Naive thymus-derived CD8-positive, alpha-beta T cell (primary cell): ENCODE measurements at regions not wholly inside any gene's neighbourhood (a gene's known extent, or its start where the extent isn't known, plus 50 kb on each side); places are given as distances from the start of the nearest gene placed in this dataset.

Source experiments
- ATAC-seq, 2 donors: fragments of 150-1000 bp; cut with Tn5 transposase in 1 of 2; sonication (Bioruptor Pico), chemical (Tn5 transposase) in 1 of 2; 1 replicate in 1 of 2; 2 replicates in 1 of 2; pipeline ENCODE4 v1.10.0; 2021; ENCODE audit warnings: mild to moderate bottlenecking in 2 of 2, moderate library complexity in 2 of 2
- POLR2A ChIA-PET: fragments of 350-600 bp; sonication (Branson Sonifier 250); formaldehyde crosslinking; loops from one replicate; lab custom pipeline; 2021; ENCODE audit warnings: antibody characterized with exemption; lab: Charles Lee
- DNase-seq, 10 donors: peaks; one replicate each; pipeline versions ENCODE4 v3.0.0 to v3.0.0-alpha.2; 2020 to 2022
- H3K27ac Mint-ChIP-seq, 10 donors: one replicate each; pipeline ENCODE4 v1.8.0; 2020 to 2022; ENCODE audit warnings: mild to moderate bottlenecking in 10 of 10, mixed read lengths in 10 of 10, moderate library complexity in 4 of 10, inconsistent platforms in 1 of 10
- H3K27me3 Mint-ChIP-seq, 5 donors: one replicate each; pipeline ENCODE4 v1.8.0; 2021 to 2022; ENCODE audit warnings: mixed read lengths in 5 of 5
- H3K36me3 Mint-ChIP-seq, 3 donors: one replicate each; pipeline ENCODE4 v1.8.0; 2020 to 2022; ENCODE audit warnings: mixed read lengths in 3 of 3, mild to moderate bottlenecking in 2 of 3, inconsistent platforms in 1 of 3
- H3K4me1 Mint-ChIP-seq, 4 donors: one replicate each; pipeline ENCODE4 v1.8.0; 2021 to 2022; ENCODE audit warnings: mixed read lengths in 4 of 4
- H3K4me3 Mint-ChIP-seq, 10 donors: one replicate each; pipeline ENCODE4 v1.8.0; 2020 to 2022; ENCODE audit warnings: mild to moderate bottlenecking in 10 of 10, mixed read lengths in 10 of 10, moderate library complexity in 6 of 10, inconsistent platforms in 1 of 10
- H3K9me3 Mint-ChIP-seq, 9 donors: one replicate each; pipeline ENCODE4 v1.8.0; 2020 to 2022; ENCODE audit warnings: mixed read lengths in 9 of 9, mild to moderate bottlenecking in 3 of 9, inconsistent platforms in 1 of 9, moderate library complexity in 1 of 9

DNA sequence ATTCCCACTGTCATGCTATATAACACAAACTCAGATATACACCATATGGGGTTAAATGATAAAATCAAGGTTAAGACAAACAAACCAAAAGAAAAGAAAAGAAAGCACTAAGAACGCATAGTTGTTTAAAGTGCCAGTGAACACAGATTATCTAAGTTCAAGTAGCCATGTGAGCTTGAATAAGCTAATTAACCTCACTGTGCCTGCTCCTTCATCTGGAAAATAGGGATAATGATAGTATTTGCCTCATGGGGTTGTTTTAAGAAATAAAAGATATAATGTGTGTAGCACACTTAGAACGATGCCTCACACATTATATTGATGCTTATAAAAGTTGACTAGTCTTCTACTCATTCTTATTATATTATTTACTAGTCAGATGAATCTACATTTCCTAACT lies 72.6 kb upstream of the IL12A start:
- peaks cover 0 to 3% (median 0%) of the 10 kb centered on the region in 9 donors for H3K9me3 Mint-ChIP-seq
- POLR2A ChIA-PET: no interaction called here

DNA sequence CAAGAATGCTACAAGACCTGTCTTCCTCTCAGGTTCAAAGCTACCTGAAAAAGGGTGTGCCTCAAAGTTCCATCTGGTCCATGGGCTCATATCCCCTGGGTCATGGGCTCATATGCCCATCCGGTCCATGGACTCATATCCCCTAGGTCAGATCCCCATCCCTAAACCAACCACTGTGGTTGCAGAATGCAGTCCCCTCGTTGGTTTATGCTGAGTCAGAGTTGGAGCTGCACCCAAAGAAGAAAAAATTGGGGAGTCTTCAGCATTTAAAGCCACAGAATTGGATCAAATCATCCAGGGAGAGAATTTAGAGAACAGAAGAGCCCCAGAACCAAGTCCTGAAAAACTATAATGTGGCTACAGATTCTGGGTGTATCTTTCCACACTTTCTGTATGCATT lies 71.5 kb upstream of the IL12A start:
- peaks cover 0 to 4% (median 0%) of the 10 kb centered on the region in 5 donors for H3K27me3 Mint-ChIP-seq
- no peaks in the 10 kb centered on the region for H3K36me3 Mint-ChIP-seq
- H3K4me1 Mint-ChIP-seq: peaks cover 0 to 8% (median 0%) of the 10 kb centered on the region in 4 donors
- no peak overlapping the region for H3K27ac Mint-ChIP-seq
- no peak for ATAC-seq
- POLR2A ChIA-PET: no interaction called here
- DNase-seq: no peak
- no peak overlapping the region for H3K4me3 Mint-ChIP-seq
- H3K9me3 Mint-ChIP-seq: peaks cover 0 to 3% (median 0%) of the 10 kb centered on the region in 9 donors

More for the DNA sequence above, 72.6 kb upstream of the IL12A start:
- Mint-ChIP-seq H3K4me3 (no peak overlapping the region), H3K4me1 (peaks cover 0 to 14% (median 8%) of the 10 kb centered on the region in 4 donors), H3K27me3 (peaks cover 0 to 8% (median 0%) of the 10 kb centered on the region in 5 donors), H3K36me3 (no peaks in the 10 kb centered on the region), H3K27ac (no peak overlapping the region)
- DNase-seq (no peak), ATAC-seq (no peak)

DNA sequence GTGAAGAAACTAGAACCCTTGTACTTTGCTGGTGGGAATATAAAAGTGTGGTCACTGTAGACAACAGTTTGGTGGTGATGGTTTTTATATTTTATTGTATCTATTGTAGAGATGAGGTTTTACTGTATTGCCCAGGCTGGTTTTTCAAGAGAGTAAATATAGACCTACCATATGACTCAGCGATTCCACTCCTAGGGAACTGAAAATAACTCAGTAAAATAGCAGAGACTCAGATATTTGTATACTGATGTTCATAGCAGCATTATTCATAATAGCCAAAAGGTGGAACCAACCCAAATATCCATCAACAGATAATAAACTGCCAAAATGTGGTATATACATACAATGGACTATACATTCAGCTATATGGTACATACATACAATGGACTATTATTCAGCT lies 68.8 kb upstream of the IL12A start:
- peaks cover 0 to 4% (median 0%) of the 10 kb centered on the region in 5 donors for H3K27me3 Mint-ChIP-seq
- H3K9me3 Mint-ChIP-seq: peaks cover 0 to 3% (median 0%) of the 10 kb centered on the region in 9 donors
- no peak overlapping the region for H3K4me3 Mint-ChIP-seq
- DNase-seq (no peak), ATAC-seq (no peak)
- peaks cover 0 to 24% (median 0%) of the 10 kb centered on the region in 4 donors for H3K4me1 Mint-ChIP-seq
- POLR2A ChIA-PET: no interaction called here
- H3K36me3 Mint-ChIP-seq: no peaks in the 10 kb centered on the region
- no peak overlapping the region for H3K27ac Mint-ChIP-seq

DNA sequence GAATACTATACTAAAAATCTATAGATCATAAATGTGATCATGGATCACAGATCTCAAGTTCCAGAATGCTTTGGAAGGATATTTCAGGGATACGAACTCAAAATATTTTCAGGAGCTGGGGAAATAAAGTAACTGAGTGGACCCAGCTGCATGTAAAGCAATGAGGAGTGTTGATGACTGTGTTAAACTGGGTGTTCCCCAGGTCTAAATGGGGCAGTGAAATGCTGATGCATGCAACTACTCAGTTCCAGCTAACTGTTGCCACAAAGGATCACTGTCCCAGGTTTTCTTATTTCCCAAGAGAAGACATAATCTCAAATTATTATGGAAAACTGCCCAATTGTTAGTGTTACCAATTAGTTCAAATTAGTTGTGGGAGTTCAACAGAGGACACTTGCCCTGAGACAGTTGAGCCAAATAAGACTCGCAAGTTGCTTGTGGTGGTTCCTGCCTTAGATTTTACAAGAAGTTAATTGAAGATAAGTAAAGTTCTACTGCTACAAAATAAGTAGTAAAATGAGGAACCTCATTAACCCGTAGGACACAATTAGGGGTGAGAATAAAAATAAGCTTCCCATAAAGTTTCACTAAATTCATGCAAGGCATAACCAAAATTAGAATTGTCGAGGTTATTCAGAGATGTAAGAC lies 66.3 kb upstream of the IL12A start:
- DNase-seq: no peak
- ATAC-seq: no peak
- peaks cover 0 to 3% (median 0%) of the 10 kb centered on the region in 9 donors for H3K9me3 Mint-ChIP-seq
- POLR2A ChIA-PET: no interaction called here
- H3K36me3 Mint-ChIP-seq: no peaks in the 10 kb centered on the region
- H3K27ac Mint-ChIP-seq: no peak overlapping the region
- peaks cover 0 to 24% (median 0%) of the 10 kb centered on the region in 4 donors for H3K4me1 Mint-ChIP-seq
- no peak overlapping the region for H3K4me3 Mint-ChIP-seq
- H3K27me3 Mint-ChIP-seq: no peaks in the 10 kb centered on the region

DNA sequence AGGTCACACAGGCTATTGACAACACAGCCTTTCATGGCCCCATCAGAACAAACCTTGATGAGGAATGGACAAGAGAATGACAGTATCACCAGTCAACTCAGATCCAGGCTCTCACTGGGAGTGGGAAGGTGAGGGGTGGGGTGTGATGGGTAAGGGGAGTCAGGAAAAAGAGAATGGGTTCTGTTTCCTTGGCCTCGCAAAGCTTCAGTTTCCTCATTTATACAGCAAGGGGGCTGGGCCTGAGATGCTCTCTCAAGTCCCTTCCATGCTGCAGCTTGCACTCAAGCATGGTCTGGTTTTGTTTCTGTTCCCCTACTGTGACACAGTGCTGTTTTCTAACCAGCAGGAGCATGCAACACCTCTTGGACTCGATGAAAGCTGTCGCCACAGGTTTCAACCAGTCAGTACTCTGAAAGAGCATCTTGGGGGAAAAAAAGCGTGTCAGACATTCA lies 65.7 kb upstream of the IL12A start:
- POLR2A ChIA-PET: no interaction called here
- H3K9me3 Mint-ChIP-seq: peaks cover 0 to 3% (median 0%) of the 10 kb centered on the region in 9 donors
- no peak for DNase-seq

DNA sequence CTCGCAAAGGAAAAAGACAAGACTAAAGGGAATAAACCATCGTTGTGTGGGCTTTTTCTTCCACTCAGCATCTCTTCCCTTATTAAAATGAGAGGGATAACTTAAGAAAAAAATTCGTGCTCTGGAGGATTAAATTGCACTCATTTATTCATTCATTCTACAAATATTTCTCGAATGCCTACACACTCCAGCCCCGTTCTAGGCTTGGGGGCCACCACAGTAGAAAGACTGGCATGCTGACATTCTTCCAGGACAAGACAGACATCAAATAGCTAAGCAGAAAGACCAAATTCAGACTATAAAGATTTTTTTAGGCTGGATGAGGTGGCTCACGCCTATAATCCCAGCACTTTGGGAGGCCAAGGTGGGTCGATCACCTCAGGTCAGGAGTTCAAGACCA lies 65.3 kb upstream of the IL12A start:
- no peaks in the 10 kb centered on the region for H3K27me3 Mint-ChIP-seq
- H3K4me3 Mint-ChIP-seq: no peak overlapping the region
- H3K4me1 Mint-ChIP-seq: peaks cover 0 to 26% (median 0%) of the 10 kb centered on the region in 4 donors
- DNase-seq (no peak), ATAC-seq (no peak)
- H3K27ac Mint-ChIP-seq: no peak overlapping the region
- H3K9me3 Mint-ChIP-seq: peaks cover 0 to 3% (median 0%) of the 10 kb centered on the region in 9 donors
- H3K36me3 Mint-ChIP-seq: no peaks in the 10 kb centered on the region
- POLR2A ChIA-PET: no interaction called here

More for the DNA sequence above, 65.7 kb upstream of the IL12A start:
- Mint-ChIP-seq H3K36me3 (no peaks in the 10 kb centered on the region), H3K4me3 (peak overlapping the region in 1 of 10 donors; percentile 3), H3K27ac (no peak overlapping the region), H3K4me1 (peaks cover 0 to 24% (median 0%) of the 10 kb centered on the region in 4 donors), H3K27me3 (no peaks in the 10 kb centered on the region)
- ATAC-seq: no peak

DNA sequence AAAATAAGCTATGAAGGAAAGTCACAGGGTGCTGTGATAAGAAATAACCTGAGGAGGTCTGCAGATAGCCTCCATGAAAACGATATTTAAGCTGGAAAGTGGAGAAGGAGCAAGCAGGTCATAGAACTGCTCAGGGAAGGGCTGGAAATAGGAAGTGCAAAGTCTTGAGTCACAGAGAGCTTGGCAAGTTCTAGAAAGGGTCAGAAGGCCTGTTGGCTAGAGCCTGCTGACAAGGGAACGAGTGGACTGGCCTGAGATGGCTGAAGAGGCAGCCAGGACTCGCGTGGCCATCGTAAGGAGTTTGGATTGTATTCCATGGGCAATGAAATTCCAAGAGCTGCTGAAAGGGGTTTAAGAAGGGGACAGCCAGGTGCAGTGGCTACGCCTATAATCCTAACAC lies 64.7 kb upstream of the IL12A start:
- POLR2A ChIA-PET: no interaction called here
- ATAC-seq: no peak
- no peak for DNase-seq
- H3K27ac Mint-ChIP-seq: no peak overlapping the region
- no peaks in the 10 kb centered on the region for H3K36me3 Mint-ChIP-seq
- H3K9me3 Mint-ChIP-seq: peaks cover 0 to 3% (median 0%) of the 10 kb centered on the region in 9 donors
- H3K4me1 Mint-ChIP-seq: peaks cover 0 to 31% (median 0%) of the 10 kb centered on the region in 4 donors
- H3K4me3 Mint-ChIP-seq: no peak overlapping the region
- H3K27me3 Mint-ChIP-seq: no peaks in the 10 kb centered on the region

DNA sequence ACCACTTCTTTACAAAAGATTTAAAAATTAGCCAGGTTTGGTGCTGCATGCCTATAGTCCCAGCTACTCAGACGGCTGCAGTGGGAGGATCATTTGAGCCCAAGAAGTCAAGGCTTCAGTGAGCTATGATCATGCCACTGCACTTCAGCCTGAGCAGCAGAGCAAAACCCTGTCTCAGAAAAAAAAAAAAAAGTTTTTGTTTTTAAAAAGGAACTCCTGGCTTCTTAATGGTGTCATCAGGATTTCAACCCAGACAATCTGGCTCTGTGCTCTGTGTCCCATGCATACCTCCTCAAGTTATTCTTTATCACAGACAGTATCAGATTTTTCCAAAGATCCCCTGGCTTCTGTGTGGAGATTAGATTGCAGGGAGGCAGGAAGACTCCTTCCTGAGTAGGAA lies 64.2 kb upstream of the IL12A start:
- Mint-ChIP-seq H3K36me3 (no peaks in the 10 kb centered on the region), H3K4me3 (no peak overlapping the region), H3K27ac (no peak overlapping the region), H3K4me1 (peaks cover 0 to 34% (median under 1%) of the 10 kb centered on the region in 4 donors), H3K9me3 (peaks cover 0 to 3% (median 0%) of the 10 kb centered on the region in 9 donors), H3K27me3 (no peaks in the 10 kb centered on the region)
- no peak for DNase-seq
- no peak for ATAC-seq
- POLR2A ChIA-PET: no interaction called here

DNA sequence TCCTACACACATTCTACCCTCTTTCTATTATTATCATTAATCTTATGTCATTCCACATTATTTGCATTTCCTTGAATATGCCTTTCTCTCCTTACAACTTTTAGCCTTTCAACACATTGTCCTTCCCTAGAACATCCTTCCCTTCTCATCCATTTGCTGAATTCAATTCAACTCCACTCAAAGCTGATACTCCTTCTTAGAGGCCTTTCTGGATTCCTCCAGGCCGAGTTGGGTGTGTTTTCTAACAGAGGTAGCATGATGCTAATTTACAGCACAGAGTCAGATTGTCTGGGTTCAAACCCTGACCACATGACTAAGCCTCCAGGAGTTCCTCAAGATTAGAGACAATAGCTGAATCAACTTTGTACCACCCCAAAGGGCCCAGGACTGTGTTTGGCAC lies 63.4 kb upstream of the IL12A start:
- no peak overlapping the region for H3K27ac Mint-ChIP-seq
- POLR2A ChIA-PET: no interaction called here
- peaks cover 0 to 31% (median 1%) of the 10 kb centered on the region in 4 donors for H3K4me1 Mint-ChIP-seq

DNA sequence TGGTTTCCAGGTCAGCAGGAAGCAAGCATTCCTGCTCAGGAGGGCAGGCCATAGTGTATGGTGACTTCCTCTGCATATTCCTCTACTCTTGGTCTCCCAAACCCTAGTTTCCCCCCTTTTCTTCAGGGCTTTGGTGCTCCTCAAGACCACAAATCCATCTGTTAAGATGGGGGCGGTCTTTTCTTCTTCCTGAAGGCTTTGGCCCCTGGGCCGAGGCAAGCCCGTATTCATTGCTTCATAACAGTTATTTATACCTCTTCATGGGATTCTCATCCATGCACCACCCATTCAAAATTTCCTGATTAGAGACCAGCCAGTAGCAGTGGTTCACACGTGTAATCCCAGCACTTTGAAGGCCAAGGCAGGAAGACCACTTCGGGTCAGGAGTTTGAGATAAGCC lies 62.1 kb upstream of the IL12A start:
- H3K27me3 Mint-ChIP-seq: peaks cover 0 to 4% (median 0%) of the 10 kb centered on the region in 5 donors
- peaks cover 0 to 31% (median 1%) of the 10 kb centered on the region in 4 donors for H3K4me1 Mint-ChIP-seq
- POLR2A ChIA-PET: no interaction called here
- ATAC-seq (no peak), DNase-seq (no peak)
- H3K27ac Mint-ChIP-seq: no peak overlapping the region
- no peak overlapping the region for H3K4me3 Mint-ChIP-seq
- H3K36me3 Mint-ChIP-seq: no peaks in the 10 kb centered on the region
- H3K9me3 Mint-ChIP-seq: no peaks in the 10 kb centered on the region

More for the DNA sequence above, 63.4 kb upstream of the IL12A start:
- no peaks in the 10 kb centered on the region for H3K27me3 Mint-ChIP-seq
- no peak overlapping the region for H3K4me3 Mint-ChIP-seq
- H3K9me3 Mint-ChIP-seq: peaks cover 0 to under 1% (median 0%) of the 10 kb centered on the region in 9 donors
- DNase-seq: no peak
- H3K36me3 Mint-ChIP-seq: no peaks in the 10 kb centered on the region
- no peak for ATAC-seq

DNA sequence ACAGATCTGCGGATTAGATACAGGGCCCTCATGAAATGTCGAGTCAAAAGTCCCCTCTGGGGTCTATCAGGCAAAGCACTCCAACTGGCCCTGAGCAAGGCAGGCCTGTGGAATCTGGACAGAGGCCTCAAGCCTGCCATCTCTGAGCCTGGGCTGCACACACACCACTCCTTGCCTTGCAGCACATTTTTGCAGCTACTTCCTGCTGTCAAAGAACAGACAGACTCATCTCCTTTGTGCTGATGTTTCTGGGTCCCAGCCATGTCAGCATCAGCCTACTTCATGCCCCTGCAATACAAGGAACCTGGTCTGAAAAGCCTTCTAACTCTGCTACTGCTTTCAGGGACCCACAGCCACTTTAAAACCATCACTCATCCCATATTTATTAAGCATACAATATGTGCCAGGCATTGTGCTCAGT lies 60.6 kb upstream of the IL12A start:
- Mint-ChIP-seq H3K4me1 (peaks cover 0 to 20% (median 1%) of the 10 kb centered on the region in 4 donors), H3K9me3 (peaks cover 0 to 6% (median 3%) of the 10 kb centered on the region in 9 donors), H3K36me3 (peaks cover 0 to 3% (median 2%) of the 10 kb centered on the region in 3 donors), H3K4me3 (no peak overlapping the region), H3K27me3 (peaks cover 0 to 7% (median 0%) of the 10 kb centered on the region in 5 donors), H3K27ac (no peak overlapping the region)
- DNase-seq (no peak), ATAC-seq (no peak)
- POLR2A ChIA-PET: no interaction called here

DNA sequence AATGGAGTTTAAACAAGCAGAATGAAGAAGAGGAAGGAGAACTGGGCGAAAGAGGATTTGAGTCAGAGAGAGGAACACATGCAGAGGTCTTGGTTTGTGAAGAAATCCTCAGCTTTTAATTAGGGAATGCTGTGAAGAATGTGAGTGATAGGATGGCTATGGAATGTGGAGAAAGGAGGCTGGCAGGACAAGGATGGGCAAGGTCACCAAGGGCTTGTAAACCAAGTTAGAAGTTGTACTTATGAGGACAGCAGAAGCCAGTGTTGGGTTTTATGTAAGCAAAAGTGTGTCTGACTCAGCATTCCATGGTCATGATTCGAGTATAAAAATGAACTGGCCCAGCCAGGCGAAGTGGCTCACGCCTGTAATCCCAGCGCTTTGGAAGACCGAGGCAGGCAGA lies 60.0 kb upstream of the IL12A start:
- DNase-seq: no peak
- Mint-ChIP-seq H3K9me3 (peaks cover 0 to 12% (median 9%) of the 10 kb centered on the region in 9 donors), H3K27ac (no peak overlapping the region), H3K4me3 (no peak overlapping the region), H3K36me3 (peaks cover 0 to 8% (median 4%) of the 10 kb centered on the region in 3 donors), H3K27me3 (peaks cover 0 to 7% (median 0%) of the 10 kb centered on the region in 5 donors), H3K4me1 (peaks cover 0 to 17% (median 1%) of the 10 kb centered on the region in 4 donors)
- ATAC-seq: no peak
- POLR2A ChIA-PET: no interaction called here
